Type B pancreatic cell (in vitro differentiated cells): ENCODE measurements at regions not wholly inside any gene's neighbourhood (a gene's known extent, or its start where the extent isn't known, plus 50 kb on each side); places are given as distances from the start of the nearest gene placed in this dataset.

ENCODE experiments used
- DNase-seq: peaks from one replicate; pipeline ENCODE4 v3.0.0; 2021; ENCODE audit warnings: mixed read lengths; ENCODE audit not compliant: unreplicated experiment; ENCODE audit errors: extremely low spot score
- H3K27ac Mint-ChIP-seq: 2 replicates; pipeline ENCODE4 v1.8.0; 2021; ENCODE audit warnings: mild to moderate bottlenecking, mixed read lengths
- H3K27me3 Mint-ChIP-seq: 2 replicates; pipeline ENCODE4 v1.8.0; 2021; ENCODE audit warnings: mixed read lengths
- H3K36me3 Mint-ChIP-seq: 2 replicates; pipeline ENCODE4 v1.8.0; 2021; ENCODE audit warnings: mixed read lengths
- H3K4me1 Mint-ChIP-seq: one replicate; pipeline ENCODE4 v1.8.0; 2021; ENCODE audit warnings: mixed read lengths; ENCODE audit not compliant: unreplicated experiment
- H3K4me3 Mint-ChIP-seq: 2 replicates; pipeline ENCODE4 v1.8.0; 2021; ENCODE audit warnings: mild to moderate bottlenecking, mixed read lengths
- H3K9me3 Mint-ChIP-seq: 2 replicates; pipeline ENCODE4 v1.8.0; 2021; ENCODE audit warnings: mixed read lengths
- CTCF ChIP-seq: fragments of 200-600 bp; sonication (generic); conservative IDR thresholded peaks from 2 replicates; pipeline ENCODE4 v1.5.0; 2021; ENCODE audit warnings: antibody characterized with exemption, mild to moderate bottlenecking

- Mint-ChIP-seq H3K36me3 (no peaks in the 10 kb centered on the region), H3K4me1 (peaks cover 10% of the 10 kb centered on the region), H3K4me3 (no peak overlapping the region), H3K27ac (no peak overlapping the region), H3K27me3 (no peaks in the 10 kb centered on the region), H3K9me3 (no peaks in the 10 kb centered on the region)
- no peak for DNase-seq
- no peak for TF ChIP-seq CTCF
These were observed 134.3 kb upstream of the AHI1 start for GRCh38 chr6:135631821-135632220.

GRCh38 chr6:135633573-135633972 is 136.0 kb upstream of the AHI1 start:
- H3K4me1 Mint-ChIP-seq = peaks cover 10% of the 10 kb centered on the region
- H3K9me3 Mint-ChIP-seq = no peaks in the 10 kb centered on the region
- no peak for DNase-seq
- no peaks in the 10 kb centered on the region for H3K27me3 Mint-ChIP-seq
- no peak overlapping the region for H3K4me3 Mint-ChIP-seq
- H3K36me3 Mint-ChIP-seq = no peaks in the 10 kb centered on the region
- TF ChIP-seq CTCF = no peak
- no peak overlapping the region for H3K27ac Mint-ChIP-seq

GRCh38 chr6:135637701-135638100 is 140.2 kb upstream of the AHI1 start:
- Mint-ChIP-seq H3K36me3 (no peaks in the 10 kb centered on the region), H3K27ac (no peak overlapping the region), H3K4me1 (peaks cover 5% of the 10 kb centered on the region), H3K9me3 (no peaks in the 10 kb centered on the region), H3K4me3 (no peak overlapping the region), H3K27me3 (peaks cover 4% of the 10 kb centered on the region)
- no peak for DNase-seq
- TF ChIP-seq CTCF = no peak

- H3K36me3 Mint-ChIP-seq = no peaks in the 10 kb centered on the region
- H3K4me1 Mint-ChIP-seq = peaks cover 5% of the 10 kb centered on the region
- no peak overlapping the region for H3K27ac Mint-ChIP-seq
- no peaks in the 10 kb centered on the region for H3K9me3 Mint-ChIP-seq
- no peak for DNase-seq
- H3K4me3 Mint-ChIP-seq = no peak overlapping the region
- peaks cover 4% of the 10 kb centered on the region for H3K27me3 Mint-ChIP-seq
- no peak for TF ChIP-seq CTCF
These were observed 140.6 kb upstream of the AHI1 start for GRCh38 chr6:135638108-135638507.

GRCh38 chr6:135640048-135640447 is 142.5 kb upstream of the AHI1 start:
- peaks cover 4% of the 10 kb centered on the region for H3K27me3 Mint-ChIP-seq
- no peak for TF ChIP-seq CTCF
- H3K4me1 Mint-ChIP-seq = no peaks in the 10 kb centered on the region
- H3K4me3 Mint-ChIP-seq = no peak overlapping the region
- H3K36me3 Mint-ChIP-seq = no peaks in the 10 kb centered on the region
- H3K27ac Mint-ChIP-seq = no peak overlapping the region
- no peaks in the 10 kb centered on the region for H3K9me3 Mint-ChIP-seq
- DNase-seq = no peak

GRCh38 chr6:135640449-135641111 is 143.0 kb upstream of the AHI1 start:
- Mint-ChIP-seq H3K4me1 (no peaks in the 10 kb centered on the region), H3K27me3 (peaks cover 4% of the 10 kb centered on the region), H3K27ac (no peak overlapping the region), H3K4me3 (no peak overlapping the region), H3K36me3 (no peaks in the 10 kb centered on the region), H3K9me3 (no peaks in the 10 kb centered on the region)
- no peak for DNase-seq
- TF ChIP-seq CTCF = no peak
